GM23248 (cell line): ENCODE measurements at regions not wholly inside any gene's neighbourhood (a gene's known extent, or its start where the extent isn't known, plus 50 kb on each side); places are given as distances from the start of the nearest gene placed in this dataset.
A peak's percentile ranks its signal among the peaks of the same experiment; 100 is the strongest.

ENCODE experiments used
- DNase-seq: peaks from one replicate; pipeline ENCODE4 v3.0.0-alpha.2; 2015
- H2AFZ ChIP-seq: fragments of 200-600 bp; sonication (generic); 2 replicates; pipeline ENCODE4 v1.6.1; 2016; ENCODE audit warnings: antibody characterized with exemption
- H3F3A ChIP-seq: fragments of 200-600 bp; sonication (generic); 2 replicates; pipeline ENCODE4 v1.6.1; 2016; ENCODE audit warnings: mild to moderate bottlenecking, antibody characterized with exemption, mixed run types; ENCODE audit not compliant: insufficient read depth
- H3K27ac ChIP-seq: fragments of 200-600 bp; sonication (generic); 2 replicates; pipeline ENCODE4 v1.5.1; 2016; ENCODE audit warnings: mild to moderate bottlenecking
- H3K27me3 ChIP-seq: fragments of 200-600 bp; sonication (generic); replicated peaks from 2 replicates; pipeline ENCODE4 v1.6.1; 2016; ENCODE audit warnings: mild to moderate bottlenecking; ENCODE audit not compliant: insufficient read depth
- H3K36me3 ChIP-seq: fragments of 200-600 bp; sonication (generic); 2 replicates; pipeline ENCODE4 v1.6.1; 2016; ENCODE audit warnings: low read depth, mild to moderate bottlenecking
- H3K4me1 ChIP-seq: fragments of 200-600 bp; sonication (generic); 2 replicates; pipeline ENCODE4 v1.6.1; 2016; ENCODE audit warnings: mild to moderate bottlenecking; ENCODE audit not compliant: insufficient read depth
- H3K4me2 ChIP-seq: fragments of 200-600 bp; sonication (generic); one replicate; pipeline ENCODE4 v1.6.1; 2016; ENCODE audit warnings: mild to moderate bottlenecking; ENCODE audit not compliant: unreplicated experiment
- H3K4me3 ChIP-seq: fragments of 200-600 bp; sonication (generic); 2 replicates; pipeline ENCODE4 v1.5.1; 2016; ENCODE audit warnings: mild to moderate bottlenecking
- H3K79me2 ChIP-seq: fragments of 200-600 bp; sonication (generic); 2 replicates; pipeline ENCODE4 v1.6.1; 2016; ENCODE audit warnings: mild to moderate bottlenecking; ENCODE audit not compliant: insufficient read depth
- H3K9ac ChIP-seq: fragments of 200-600 bp; sonication (generic); 2 replicates; pipeline ENCODE4 v1.6.1; 2016; ENCODE audit warnings: mild to moderate bottlenecking
- H3K9me2 ChIP-seq: fragments of 200-600 bp; sonication (generic); 2 replicates; pipeline ENCODE4 v1.6.1; 2016; ENCODE audit warnings: mixed run types, mild to moderate bottlenecking, moderate library complexity; ENCODE audit not compliant: insufficient read depth
- H3K9me3 ChIP-seq: fragments of 200-600 bp; sonication (generic); one replicate; pipeline ENCODE4 v1.6.1; 2017; ENCODE audit warnings: low read depth
- H4K20me1 ChIP-seq: fragments of 200-600 bp; sonication (generic); 2 replicates; pipeline ENCODE4 v1.6.0; 2016; ENCODE audit not compliant: insufficient read depth
- EZH2 ChIP-seq: fragments of 200-600 bp; sonication (generic); IDR thresholded peaks from 2 replicates; pipeline ENCODE4 v1.6.1; 2018; ENCODE audit warnings: antibody characterized with exemption, mild to moderate bottlenecking; ENCODE audit not compliant: insufficient read depth, poor library complexity, severe bottlenecking
- EZH2phosphoT487 ChIP-seq: fragments of 200-600 bp; sonication (generic); IDR thresholded peaks from 2 replicates; pipeline ENCODE4 v1.6.1; 2018; ENCODE audit warnings: antibody characterized with exemption, moderate library complexity, mild to moderate bottlenecking, low read depth; ENCODE audit not compliant: insufficient read depth
- WGBS, 2 experiments: methylation state at CpG; one replicate each; pipeline ENCODE4 v1.1.6; 2015 to 2017; ENCODE audit warnings: low lambda C conversion rate in 2 of 2, low coverage in 1 of 2; ENCODE audit errors: missing lambda C conversion rate in 2 of 2; 5-methylcytosine and 5-hydroxymethylcytosine counted together
- in situ Hi-C: fragments of 300-500 bp; cut with MboI; formaldehyde crosslinking; loops from 2 replicates; pipeline ENCODE4 v1.15.0; 2020

DNA sequence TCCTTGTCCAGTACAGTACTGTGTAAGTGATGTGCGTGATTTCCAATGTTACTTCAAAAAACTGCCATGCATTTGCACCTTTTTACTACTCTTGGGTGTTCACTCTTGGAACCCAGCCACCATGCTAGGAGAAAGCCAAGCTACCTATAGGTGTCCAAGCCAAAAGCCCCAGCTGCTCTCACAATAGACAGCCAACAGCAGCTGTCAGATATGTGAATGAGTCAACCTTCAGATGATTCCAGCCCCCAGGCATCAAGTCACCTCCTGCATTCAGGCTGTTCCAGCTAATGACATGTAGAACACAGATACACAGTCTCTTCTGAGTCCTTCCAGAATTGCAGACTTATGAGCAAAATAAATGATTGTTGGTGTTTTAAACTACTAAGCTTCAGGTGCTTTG, 417.7 kb upstream of the TGFBR2 start:
- 95 to 100% methylated on average over 1 of the region's 1 CpG for WGBS, 2 experiments
- peak; percentile 20 for DNase-seq
- H3K4me2 ChIP-seq: no peak overlapping the region
- H3K9me3 ChIP-seq: no peaks in the 10 kb centered on the region
- H3F3A ChIP-seq: no peaks in the 10 kb centered on the region
- H3K4me3 ChIP-seq: no peak overlapping the region
- no peaks in the 10 kb centered on the region for H3K79me2 ChIP-seq
- in situ Hi-C loops: no loop called here
- no peak overlapping the region for H2AFZ ChIP-seq
- H3K36me3 ChIP-seq: no peaks in the 10 kb centered on the region
- TF ChIP-seq EZH2: no peak
- H4K20me1 ChIP-seq: no peaks in the 10 kb centered on the region
- H3K9ac ChIP-seq: no peak overlapping the region
- H3K9me2 ChIP-seq: no peaks in the 10 kb centered on the region; the same call in 1 of the 2 replicates
- H3K27me3 ChIP-seq: no peaks in the 10 kb centered on the region
- H3K4me1 ChIP-seq: peaks cover 7% of the 10 kb centered on the region; the same call in 1 of the 2 replicates
- no peak overlapping the region for H3K27ac ChIP-seq

- H3K4me3 ChIP-seq: no peak overlapping the region
- in situ Hi-C loops: no loop called here
- no peak overlapping the region for H2AFZ ChIP-seq
- H3K9ac ChIP-seq: no peak overlapping the region
- H3K79me2 ChIP-seq: no peaks in the 10 kb centered on the region
- H3K9me3 ChIP-seq: no peaks in the 10 kb centered on the region
- H3K4me1 ChIP-seq: peaks cover 7% of the 10 kb centered on the region; the same call in 1 of the 2 replicates
- 74% methylated on average over 3 of the region's 3 CpGs for WGBS, 2 experiments
- H3K9me2 ChIP-seq: no peaks in the 10 kb centered on the region; the same call in 1 of the 2 replicates
- no peak for DNase-seq
- no peak overlapping the region for H3K27ac ChIP-seq
- H3K36me3 ChIP-seq: no peaks in the 10 kb centered on the region
- no peak for TF ChIP-seq EZH2
- no peak for TF ChIP-seq EZH2phosphoT487
- no peaks in the 10 kb centered on the region for H3F3A ChIP-seq
- no peaks in the 10 kb centered on the region for H3K27me3 ChIP-seq
- H3K4me2 ChIP-seq: no peak overlapping the region
- H4K20me1 ChIP-seq: no peaks in the 10 kb centered on the region
Measured at GRCh38 chr3:30189900-30190299, 416.5 kb upstream of the TGFBR2 start.

- no peaks in the 10 kb centered on the region for H3F3A ChIP-seq
- in situ Hi-C loops: no loop called here
Measured at GRCh38 chr3:30193625-30194044, 412.8 kb upstream of the TGFBR2 start.

GRCh38 chr3:30195352-30195751, 411.0 kb upstream of the TGFBR2 start:
- Histone ChIP-seq H3K9me2 (no peaks in the 10 kb centered on the region; the same call in 1 of the 2 replicates), H3K27ac (no peak overlapping the region), H3K79me2 (no peaks in the 10 kb centered on the region), H2AFZ (no peak overlapping the region), H3K9ac (no peak overlapping the region), H3K4me3 (no peak overlapping the region), H3K27me3 (no peaks in the 10 kb centered on the region), H3K9me3 (no peaks in the 10 kb centered on the region), H4K20me1 (no peaks in the 10 kb centered on the region), H3K4me1 (peaks cover 15% of the 10 kb centered on the region; the same call in 1 of the 2 replicates), H3K4me2 (no peak overlapping the region), H3F3A (no peaks in the 10 kb centered on the region), H3K36me3 (no peaks in the 10 kb centered on the region)
- 89 to 94% methylated on average over 2 of the region's 2 CpGs for WGBS, 2 experiments
- in situ Hi-C loops: no loop called here
- no peak for TF ChIP-seq EZH2phosphoT487
- no peak for TF ChIP-seq EZH2
- DNase-seq: no peak

More at GRCh38 chr3:30193625-30194044, 412.8 kb upstream of the TGFBR2 start:
- WGBS, 2 experiments: 65 to 74% methylated on average over 2 of the region's 2 CpGs
- peaks cover 9% of the 10 kb centered on the region; the same call in 1 of the 2 replicates for H3K4me1 ChIP-seq
- TF ChIP-seq EZH2: no peak
- H4K20me1 ChIP-seq: no peaks in the 10 kb centered on the region
- H3K9me2 ChIP-seq: no peaks in the 10 kb centered on the region; the same call in 1 of the 2 replicates
- no peaks in the 10 kb centered on the region for H3K36me3 ChIP-seq
- H3K9me3 ChIP-seq: no peaks in the 10 kb centered on the region
- H2AFZ ChIP-seq: no peak overlapping the region
- no peak overlapping the region for H3K4me3 ChIP-seq
- no peaks in the 10 kb centered on the region for H3K27me3 ChIP-seq
- no peak overlapping the region for H3K4me2 ChIP-seq
- no peak overlapping the region for H3K9ac ChIP-seq
- no peak overlapping the region for H3K27ac ChIP-seq
- H3K79me2 ChIP-seq: no peaks in the 10 kb centered on the region
- no peak for DNase-seq

DNA sequence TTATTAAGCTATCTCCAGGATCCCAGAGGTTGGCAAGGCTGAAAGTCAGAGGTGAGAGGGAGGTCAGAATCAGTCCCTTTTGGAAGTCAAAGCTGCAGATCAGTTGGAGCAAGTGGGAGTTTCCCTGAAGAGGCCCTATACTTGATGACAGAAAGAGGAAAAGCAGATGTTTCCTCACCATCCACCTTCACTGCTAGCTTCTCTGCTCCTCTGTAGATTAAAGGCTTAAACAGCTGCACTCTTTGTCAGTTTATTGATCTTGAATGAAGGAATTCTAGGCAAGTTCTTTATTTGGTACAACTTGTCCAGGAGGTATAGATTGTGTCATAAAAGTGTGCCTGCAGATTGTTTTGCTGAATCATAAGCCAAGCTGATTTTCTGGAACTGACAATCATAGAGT, 408.2 kb upstream of the TGFBR2 start:
- TF ChIP-seq EZH2: no peak
- TF ChIP-seq EZH2phosphoT487: no peak
- no peak for DNase-seq
- in situ Hi-C loops: no loop called here
- Histone ChIP-seq H2AFZ (peak overlapping the region; percentile 15), H3K27ac (no peak overlapping the region), H3K9me3 (no peaks in the 10 kb centered on the region), H3F3A (peaks cover 11% of the 10 kb centered on the region), H3K4me2 (no peak overlapping the region), H3K4me3 (no peak overlapping the region), H3K36me3 (no peaks in the 10 kb centered on the region), H3K9me2 (no peaks in the 10 kb centered on the region; the same call in 1 of the 2 replicates), H3K9ac (no peak overlapping the region), H3K27me3 (no peaks in the 10 kb centered on the region), H3K79me2 (no peaks in the 10 kb centered on the region), H3K4me1 (peaks cover 32% of the 10 kb centered on the region), H4K20me1 (no peaks in the 10 kb centered on the region)
